ENCODE measurements at regions not wholly inside any gene's neighbourhood (a gene's known extent, or its start where the extent isn't known, plus 50 kb on each side); places are given as distances from the start of the nearest gene placed in this dataset.

GRCh38 chr2:158905341-158905740, 63.1 kb upstream of the TANC1 start:
- Histone ChIP-seq H3K9me3 (ENCODE audit: low read depth) (no peaks in the 10 kb centered on the region), H3K4me3 (no peak overlapping the region), H3K4me1 (ENCODE audit: low read depth) (peaks cover 16% of the 10 kb centered on the region), H3K36me3 (no peaks in the 10 kb centered on the region), H3K27me3 (no peaks in the 10 kb centered on the region), H3K27ac (no peak overlapping the region)
- no peak for TF ChIP-seq CTCF (IDR thresholded peaks at IDR 0.05; ENCODE audit: low read depth, low read length)
- DNase-seq (ENCODE audit: low read depth in 1 of 2, low spot score in 1 of 2): no peak

- no peak overlapping the region for H3K27ac ChIP-seq
- TF ChIP-seq CTCF (IDR thresholded peaks at IDR 0.05; ENCODE audit: low read depth, low read length): no peak
- H3K27me3 ChIP-seq: no peaks in the 10 kb centered on the region
- no peak overlapping the region for H3K4me3 ChIP-seq
- H3K36me3 ChIP-seq: no peaks in the 10 kb centered on the region
- H3K9me3 ChIP-seq (ENCODE audit: low read depth): no peaks in the 10 kb centered on the region
- peaks cover 16% of the 10 kb centered on the region for H3K4me1 ChIP-seq (ENCODE audit: low read depth)
- no peak for DNase-seq (ENCODE audit: low read depth in 1 of 2, low spot score in 1 of 2)
These were observed 62.7 kb upstream of the TANC1 start for GRCh38 chr2:158905784-158906183.

GRCh38 chr2:158907926-158908456, 60.4 kb upstream of the TANC1 start:
- Histone ChIP-seq H3K4me1 (ENCODE audit: low read depth) (peaks cover 16% of the 10 kb centered on the region), H3K36me3 (no peaks in the 10 kb centered on the region), H3K9me3 (ENCODE audit: low read depth) (no peaks in the 10 kb centered on the region), H3K27ac (no peak overlapping the region), H3K27me3 (no peaks in the 10 kb centered on the region), H3K4me3 (no peak overlapping the region)
- DNase-seq (ENCODE audit: low read depth in 1 of 2, low spot score in 1 of 2): no peak
- TF ChIP-seq CTCF (IDR thresholded peaks at IDR 0.05; ENCODE audit: low read depth, low read length): no peak

GRCh38 chr2:158912112-158912511, 56.3 kb upstream of the TANC1 start:
- no peaks in the 10 kb centered on the region for H3K4me1 ChIP-seq (ENCODE audit: low read depth)
- no peaks in the 10 kb centered on the region for H3K27me3 ChIP-seq
- TF ChIP-seq CTCF (IDR thresholded peaks at IDR 0.05; ENCODE audit: low read depth, low read length): no peak
- DNase-seq (ENCODE audit: low read depth in 1 of 2, low spot score in 1 of 2): no peak
- H3K27ac ChIP-seq: no peak overlapping the region
- H3K36me3 ChIP-seq: no peaks in the 10 kb centered on the region
- H3K9me3 ChIP-seq (ENCODE audit: low read depth): no peaks in the 10 kb centered on the region
- no peak overlapping the region for H3K4me3 ChIP-seq

GRCh38 chr2:158912765-158913164, 55.7 kb upstream of the TANC1 start:
- H3K4me1 ChIP-seq (ENCODE audit: low read depth): no peaks in the 10 kb centered on the region
- no peaks in the 10 kb centered on the region for H3K9me3 ChIP-seq (ENCODE audit: low read depth)
- no peaks in the 10 kb centered on the region for H3K27me3 ChIP-seq
- no peaks in the 10 kb centered on the region for H3K36me3 ChIP-seq
- H3K27ac ChIP-seq: no peak overlapping the region
- no peak overlapping the region for H3K4me3 ChIP-seq
- DNase-seq (ENCODE audit: low read depth in 1 of 2, low spot score in 1 of 2): no peak
- no peak for TF ChIP-seq CTCF (IDR thresholded peaks at IDR 0.05; ENCODE audit: low read depth, low read length)

- no peaks in the 10 kb centered on the region for H3K36me3 ChIP-seq
- no peaks in the 10 kb centered on the region for H3K4me1 ChIP-seq (ENCODE audit: low read depth)
- H3K27ac ChIP-seq: no peak overlapping the region
- H3K4me3 ChIP-seq: no peak overlapping the region
- peak in 1 of 2 donors; percentile 25 for DNase-seq (ENCODE audit: low read depth in 1 of 2, low spot score in 1 of 2)
- H3K27me3 ChIP-seq: no peaks in the 10 kb centered on the region
- no peaks in the 10 kb centered on the region for H3K9me3 ChIP-seq (ENCODE audit: low read depth)
- TF ChIP-seq CTCF (IDR thresholded peaks at IDR 0.05; ENCODE audit: low read depth, low read length): no peak
These were observed 54.4 kb upstream of the TANC1 start for GRCh38 chr2:158914066-158914465.

Measured in cardiac muscle cell (in vitro differentiated cells and primary cell).